ENCODE measurements at regions not wholly inside any gene's neighbourhood (a gene's known extent, or its start where the extent isn't known, plus 50 kb on each side); places are given as distances from the start of the nearest gene placed in this dataset.

- TF ChIP-seq, protein P1, sequence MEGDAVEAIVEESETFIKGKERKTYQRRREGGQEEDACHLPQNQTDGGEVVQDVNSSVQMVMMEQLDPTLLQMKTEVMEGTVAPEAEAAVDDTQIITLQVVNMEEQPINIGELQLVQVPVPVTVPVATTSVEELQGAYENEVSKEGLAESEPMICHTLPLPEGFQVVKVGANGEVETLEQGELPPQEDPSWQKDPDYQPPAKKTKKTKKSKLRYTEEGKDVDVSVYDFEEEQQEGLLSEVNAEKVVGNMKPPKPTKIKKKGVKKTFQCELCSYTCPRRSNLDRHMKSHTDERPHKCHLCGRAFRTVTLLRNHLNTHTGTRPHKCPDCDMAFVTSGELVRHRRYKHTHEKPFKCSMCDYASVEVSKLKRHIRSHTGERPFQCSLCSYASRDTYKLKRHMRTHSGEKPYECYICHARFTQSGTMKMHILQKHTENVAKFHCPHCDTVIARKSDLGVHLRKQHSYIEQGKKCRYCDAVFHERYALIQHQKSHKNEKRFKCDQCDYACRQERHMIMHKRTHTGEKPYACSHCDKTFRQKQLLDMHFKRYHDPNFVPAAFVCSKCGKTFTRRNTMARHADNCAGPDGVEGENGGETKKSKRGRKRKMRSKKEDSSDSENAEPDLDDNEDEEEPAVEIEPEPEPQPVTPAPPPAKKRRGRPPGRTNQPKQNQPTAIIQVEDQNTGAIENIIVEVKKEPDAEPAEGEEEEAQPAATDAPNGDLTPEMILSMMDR (IDR thresholded peaks at IDR 0.05) = no peak
- TF ChIP-seq POLR2AphosphoS5 (IDR thresholded peaks at IDR 0.05) = no peak
- no peak for TF ChIP-seq POLR2A (IDR thresholded peaks at IDR 0.05)
- TF ChIP-seq EP300 (IDR thresholded peaks at IDR 0.05; ENCODE audit: low read depth) = no peak
These were observed 489.0 kb downstream of the NTRK2 start for GRCh38 chr9:85158512-85158911.

Data from transverse colon (tissue), 4 donors.